ENCODE measurements at regions not wholly inside any gene's neighbourhood (a gene's known extent, or its start where the extent isn't known, plus 50 kb on each side); places are given as distances from the start of the nearest gene placed in this dataset.

DNA sequence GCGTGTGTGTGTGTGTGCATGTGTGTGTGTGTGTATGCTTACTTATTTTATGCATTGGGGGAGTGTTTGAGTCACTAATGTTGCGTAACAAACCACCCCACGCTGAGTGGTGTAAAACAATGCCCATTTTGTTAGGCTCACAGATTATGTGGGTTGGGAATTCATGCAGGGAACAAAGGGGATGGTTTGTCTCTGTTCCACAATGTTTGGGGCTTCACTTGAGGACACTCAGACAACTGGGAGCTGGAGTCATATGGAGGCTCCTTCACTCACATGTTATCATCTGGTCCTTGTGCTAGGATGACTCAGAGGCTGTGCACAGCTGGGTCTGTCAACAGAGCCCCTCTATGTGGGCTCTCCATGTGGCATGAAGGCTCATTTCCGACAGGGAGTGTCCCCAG, 51.3 kb upstream of the LARGE1 start:
- Histone ChIP-seq H3K27ac (no peak overlapping the region), H3K4me3 (no peak overlapping the region), H3K9me3 (no peaks in the 10 kb centered on the region), H3K4me1 (no peaks in the 10 kb centered on the region), H3K4me2 (no peak overlapping the region)
- ChIA-PET CTCF (no interaction called here), POLR2A (no interaction called here)
- TF ChIP-seq, protein P1, sequence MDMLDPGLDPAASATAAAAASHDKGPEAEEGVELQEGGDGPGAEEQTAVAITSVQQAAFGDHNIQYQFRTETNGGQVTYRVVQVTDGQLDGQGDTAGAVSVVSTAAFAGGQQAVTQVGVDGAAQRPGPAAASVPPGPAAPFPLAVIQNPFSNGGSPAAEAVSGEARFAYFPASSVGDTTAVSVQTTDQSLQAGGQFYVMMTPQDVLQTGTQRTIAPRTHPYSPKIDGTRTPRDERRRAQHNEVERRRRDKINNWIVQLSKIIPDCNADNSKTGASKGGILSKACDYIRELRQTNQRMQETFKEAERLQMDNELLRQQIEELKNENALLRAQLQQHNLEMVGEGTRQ (IDR thresholded peaks at IDR 0.05), result no peak
- TF ChIP-seq NPAS2 (CRISPR knock-in tag; IDR thresholded peaks at IDR 0.05; ENCODE audit: borderline replicate concordance) (no peak), JUN (IDR thresholded peaks at IDR 0.05) (no peak), ESRRA (IDR thresholded peaks at IDR 0.05; ENCODE audit: borderline replicate concordance, low read length) (no peak), ZNF302 (CRISPR knock-in tag; IDR thresholded peaks at IDR 0.05) (no peak), GATA3 (IDR thresholded peaks at IDR 0.05; ENCODE audit: borderline replicate concordance) (no peak), SMC3 (IDR thresholded peaks at IDR 0.05) (no peak), EHMT2 (IDR thresholded peaks at IDR 0.05; ENCODE audit: low read depth) (no peak), TP53 (CRISPR knock-in tag; IDR thresholded peaks at IDR 0.05) (no peak), POLR2AphosphoS2 (conservative IDR thresholded peaks at IDR 0.05; ENCODE audit: low read length) (no peak)
- TF ChIP-seq, protein P2, sequence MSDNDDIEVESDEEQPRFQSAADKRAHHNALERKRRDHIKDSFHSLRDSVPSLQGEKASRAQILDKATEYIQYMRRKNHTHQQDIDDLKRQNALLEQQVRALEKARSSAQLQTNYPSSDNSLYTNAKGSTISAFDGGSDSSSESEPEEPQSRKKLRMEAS (IDR thresholded peaks at IDR 0.05), result no peak
- TF ChIP-seq, protein P3, sequence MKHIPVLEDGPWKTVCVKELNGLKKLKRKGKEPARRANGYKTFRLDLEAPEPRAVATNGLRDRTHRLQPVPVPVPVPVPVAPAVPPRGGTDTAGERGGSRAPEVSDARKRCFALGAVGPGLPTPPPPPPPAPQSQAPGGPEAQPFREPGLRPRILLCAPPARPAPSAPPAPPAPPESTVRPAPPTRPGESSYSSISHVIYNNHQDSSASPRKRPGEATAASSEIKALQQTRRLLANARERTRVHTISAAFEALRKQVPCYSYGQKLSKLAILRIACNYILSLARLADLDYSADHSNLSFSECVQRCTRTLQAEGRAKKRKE (CRISPR knock-in tag; IDR thresholded peaks at IDR 0.05; ENCODE audit: low read depth), result no peak
- TF ChIP-seq, protein P4, sequence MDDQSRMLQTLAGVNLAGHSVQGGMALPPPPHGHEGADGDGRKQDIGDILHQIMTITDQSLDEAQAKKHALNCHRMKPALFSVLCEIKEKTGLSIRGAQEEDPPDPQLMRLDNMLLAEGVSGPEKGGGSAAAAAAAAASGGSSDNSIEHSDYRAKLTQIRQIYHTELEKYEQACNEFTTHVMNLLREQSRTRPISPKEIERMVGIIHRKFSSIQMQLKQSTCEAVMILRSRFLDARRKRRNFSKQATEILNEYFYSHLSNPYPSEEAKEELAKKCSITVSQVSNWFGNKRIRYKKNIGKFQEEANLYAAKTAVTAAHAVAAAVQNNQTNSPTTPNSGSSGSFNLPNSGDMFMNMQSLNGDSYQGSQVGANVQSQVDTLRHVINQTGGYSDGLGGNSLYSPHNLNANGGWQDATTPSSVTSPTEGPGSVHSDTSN (IDR thresholded peaks at IDR 0.05), result no peak
- ATAC-seq (no peak), DNase-seq (ENCODE audit: low read depth in 1 of 2, low spot score in 1 of 2) (no peak), FAIRE-seq (no peak)
- 5% methylated on average over 4 of the region's 4 CpGs for WGBS (ENCODE audit: missing lambda C conversion rate)

DNA sequence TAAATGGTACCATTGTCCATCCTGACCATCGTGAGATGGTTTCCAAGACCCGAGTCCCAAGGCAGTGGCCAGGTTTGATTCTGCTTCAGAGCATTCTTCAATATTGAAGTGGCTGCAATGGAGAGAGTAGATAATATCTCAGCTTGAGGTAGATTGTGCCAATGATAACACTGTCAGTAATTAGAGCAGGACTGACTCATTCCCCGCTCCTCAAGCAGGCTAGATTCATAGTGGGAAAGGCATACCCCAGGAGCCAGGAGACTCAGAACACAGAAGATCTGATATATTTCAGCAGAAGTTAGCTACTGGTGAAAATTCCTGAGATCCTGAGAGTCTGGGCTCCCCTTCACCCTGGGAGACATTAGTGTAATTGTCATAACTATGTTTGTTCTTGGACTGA, 55.6 kb upstream of the LARGE1 start:
- FAIRE-seq (no peak), DNase-seq (ENCODE audit: low read depth in 1 of 2, low spot score in 1 of 2) (no peak), ATAC-seq (no peak)
- no peak overlapping the region for H3K4me3 ChIP-seq
- CTCF ChIA-PET, result no interaction called here
- POLR2A ChIA-PET, result no interaction called here
- H3K9me3 ChIP-seq, result no peaks in the 10 kb centered on the region
- H3K4me1 ChIP-seq, result no peaks in the 10 kb centered on the region
- no peak overlapping the region for H3K4me2 ChIP-seq
- no peak overlapping the region for H3K27ac ChIP-seq
- 0% methylated on average over 3 of the region's 3 CpGs for WGBS (ENCODE audit: missing lambda C conversion rate)
- TF ChIP-seq FOXS1 (CRISPR knock-in tag; IDR thresholded peaks at IDR 0.05) (no peak), ZFP36 (IDR thresholded peaks at IDR 0.05; ENCODE audit: borderline replicate concordance, partially characterized antibody) (no peak), RCOR1 (IDR thresholded peaks at IDR 0.05; ENCODE audit: low read depth, low read length) (no peak), POLR2A (IDR thresholded peaks at IDR 0.05; ENCODE audit: low read length) (no peak), KDM1A (IDR thresholded peaks at IDR 0.05; ENCODE audit: low read depth) (no peak), JUNB (IDR thresholded peaks at IDR 0.05) (no peak), SREBF2 (IDR thresholded peaks at IDR 0.05) (no peak), JUN (IDR thresholded peaks at IDR 0.05) (no peak), ZC3H11A (IDR thresholded peaks at IDR 0.05) (no peak), TFCP2L1 (CRISPR knock-in tag; IDR thresholded peaks at IDR 0.05) (no peak), MAZ (IDR thresholded peaks at IDR 0.05; ENCODE audit: borderline replicate concordance, low read depth, low read length) (no peak), CHD2 (IDR thresholded peaks at IDR 0.05; ENCODE audit: low read length, partially characterized antibody) (no peak), CEBPB (IDR thresholded peaks at IDR 0.05) (no peak), RAD21 (conservative IDR thresholded peaks at IDR 0.05 in 1 of 2, IDR thresholded peaks at IDR 0.05 in 1 of 2) (no peak), ZNF302 (CRISPR knock-in tag; IDR thresholded peaks at IDR 0.05) (no peak), HDAC2 (IDR thresholded peaks at IDR 0.05) (no peak), GATA3 (IDR thresholded peaks at IDR 0.05; ENCODE audit: borderline replicate concordance) (no peak), EP300 (IDR thresholded peaks at IDR 0.05) (no peak)
- TF ChIP-seq, protein P3 (CRISPR knock-in tag; IDR thresholded peaks at IDR 0.05; ENCODE audit: low read depth), result no peak
